ES-I3 (cell line): ENCODE measurements at regions not wholly inside any gene's neighbourhood (a gene's known extent, or its start where the extent isn't known, plus 50 kb on each side); places are given as distances from the start of the nearest gene placed in this dataset.

ENCODE experiments used
- H3K36me3 ChIP-seq: 2 replicates; pipeline ENCODE4 v1.6.1; 2013; ENCODE audit warnings: mild to moderate bottlenecking, low read length, control low read depth, moderate library complexity; ENCODE audit not compliant: insufficient read depth
- H3K4me1 ChIP-seq: 2 replicates; pipeline ENCODE4 v1.6.1; 2013; ENCODE audit warnings: mild to moderate bottlenecking, control low read depth, low read length; ENCODE audit not compliant: insufficient read depth
- H3K9ac ChIP-seq: 2 replicates; pipeline ENCODE4 v1.6.1; 2013; ENCODE audit warnings: low read depth, mild to moderate bottlenecking, low read length, moderate library complexity
- H3K9me3 ChIP-seq: 2 replicates; pipeline ENCODE4 v1.6.1; 2013; ENCODE audit warnings: mild to moderate bottlenecking, low read length, moderate library complexity; ENCODE audit not compliant: control insufficient read depth, insufficient read depth

DNA sequence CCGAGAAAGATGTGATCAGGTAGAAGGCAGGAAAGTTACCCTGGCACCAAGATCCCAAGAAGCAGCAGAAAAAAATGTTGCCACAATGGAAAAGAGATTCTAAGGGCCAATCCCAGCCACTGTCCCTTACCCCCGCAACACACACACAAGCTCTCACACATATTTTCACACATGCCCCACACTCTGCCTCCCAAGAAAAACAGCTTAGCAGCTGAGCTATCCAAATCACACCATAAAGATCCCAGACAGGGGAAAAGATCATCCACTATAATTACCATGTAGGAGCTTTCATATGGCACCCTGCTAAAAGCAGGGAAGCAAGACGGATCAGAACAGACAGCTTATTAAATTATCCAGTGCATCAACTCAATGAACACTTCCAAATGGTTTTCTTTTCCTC lies 143.4 kb downstream of the FAM114A2 start:
- no peak overlapping the region for H3K9ac ChIP-seq
- H3K9me3 ChIP-seq = no peaks in the 10 kb centered on the region
- no peaks in the 10 kb centered on the region for H3K36me3 ChIP-seq
- no peaks in the 10 kb centered on the region for H3K4me1 ChIP-seq

- H3K9ac ChIP-seq = no peak overlapping the region
- H3K36me3 ChIP-seq = no peaks in the 10 kb centered on the region
- no peaks in the 10 kb centered on the region for H3K9me3 ChIP-seq
- H3K4me1 ChIP-seq = no peaks in the 10 kb centered on the region
These were observed 144.9 kb downstream of the FAM114A2 start for GRCh38 chr5:153893817-153894216.

DNA sequence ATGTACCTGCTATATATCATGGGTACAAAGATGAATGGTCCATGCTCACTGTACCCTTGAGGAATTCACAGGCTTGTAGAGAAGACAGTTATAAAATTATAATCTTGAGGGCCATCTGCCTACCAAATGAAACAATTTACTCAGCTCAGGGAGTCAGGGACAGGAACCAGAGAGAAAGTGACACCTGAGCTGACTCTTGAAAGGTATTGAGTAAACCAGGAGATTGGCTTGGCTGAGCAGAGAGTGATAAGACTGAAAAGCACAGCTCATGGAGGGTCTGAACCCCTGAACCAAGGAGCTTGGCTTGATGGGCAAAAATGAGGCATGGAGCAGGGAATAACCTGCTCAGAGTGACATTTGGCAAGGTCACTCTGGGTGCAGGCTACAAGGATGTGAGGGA lies 147.3 kb downstream of the FAM114A2 start:
- Histone ChIP-seq H3K9ac (no peak overlapping the region), H3K9me3 (no peaks in the 10 kb centered on the region), H3K4me1 (no peaks in the 10 kb centered on the region), H3K36me3 (no peaks in the 10 kb centered on the region)

GRCh38 chr5:153888781-153889180 lies 149.9 kb downstream of the FAM114A2 start:
- Histone ChIP-seq H3K9me3 (no peaks in the 10 kb centered on the region), H3K36me3 (no peaks in the 10 kb centered on the region), H3K9ac (no peak overlapping the region), H3K4me1 (peaks cover 6% of the 10 kb centered on the region; the same call in 1 of the 2 replicates)

- Histone ChIP-seq H3K9me3 (no peaks in the 10 kb centered on the region), H3K9ac (no peak overlapping the region), H3K36me3 (no peaks in the 10 kb centered on the region), H3K4me1 (peaks cover 9% of the 10 kb centered on the region; the same call in 1 of the 2 replicates)
These were observed 153.6 kb downstream of the FAM114A2 start for GRCh38 chr5:153885141-153885540.

DNA sequence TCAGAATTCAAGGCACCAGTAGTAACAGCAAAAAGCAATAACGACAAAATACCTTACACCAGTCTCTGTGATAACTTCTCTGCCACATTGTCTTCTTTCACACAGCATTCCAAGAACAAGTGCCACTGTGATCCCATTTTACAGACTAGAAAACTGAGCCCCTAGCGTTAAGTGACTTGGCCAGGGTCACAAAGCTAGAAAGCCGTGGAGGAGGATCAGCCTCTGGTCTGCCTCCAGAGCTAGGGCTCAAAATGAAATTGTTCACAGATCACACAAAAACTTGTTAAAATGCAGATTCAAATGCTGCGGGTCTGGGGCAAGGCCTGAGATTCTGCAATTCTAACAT lies 154.1 kb downstream of the FAM114A2 start:
- Histone ChIP-seq H3K4me1 (peaks cover 9% of the 10 kb centered on the region; the same call in 1 of the 2 replicates), H3K36me3 (no peaks in the 10 kb centered on the region), H3K9ac (no peak overlapping the region), H3K9me3 (no peaks in the 10 kb centered on the region)

DNA sequence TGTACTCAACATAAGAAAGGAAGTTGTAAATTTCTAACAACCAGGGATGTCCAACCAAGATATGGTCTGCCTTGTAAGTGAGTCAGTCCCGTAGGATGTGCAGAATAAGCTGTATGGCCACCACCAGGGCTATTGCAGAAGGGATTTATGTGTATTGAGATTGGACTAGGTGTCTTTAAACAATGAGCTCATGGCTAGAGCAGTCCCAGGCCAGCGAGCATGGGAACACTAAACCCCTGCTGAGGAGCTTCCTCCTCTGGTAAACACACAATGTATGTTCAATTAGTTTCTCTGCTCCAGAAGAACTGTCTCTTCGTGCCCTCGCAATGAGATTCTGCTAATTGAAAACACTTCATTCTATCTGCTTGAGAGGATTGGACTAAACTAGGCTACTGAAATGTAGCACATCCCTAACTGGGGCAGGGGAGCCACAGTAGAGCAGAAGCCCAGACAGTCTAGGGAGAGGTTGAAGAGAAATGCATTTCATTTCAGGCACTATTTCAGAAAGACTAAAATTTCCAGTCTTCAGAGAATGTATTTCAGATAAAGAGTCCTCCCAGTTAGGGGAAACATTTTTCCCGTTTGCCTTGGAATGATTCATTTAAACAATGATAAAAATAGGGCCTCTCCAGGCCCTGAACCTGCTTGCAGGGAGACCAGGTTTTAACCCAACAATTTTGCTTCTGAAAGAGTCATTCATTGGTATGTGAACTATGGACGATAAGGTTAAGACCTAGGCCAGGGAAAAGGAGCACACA lies 154.7 kb downstream of the FAM114A2 start:
- no peaks in the 10 kb centered on the region for H3K36me3 ChIP-seq
- no peak overlapping the region for H3K9ac ChIP-seq
- H3K9me3 ChIP-seq = no peaks in the 10 kb centered on the region
- peaks cover 9% of the 10 kb centered on the region; the same call in 1 of the 2 replicates for H3K4me1 ChIP-seq

- peaks cover 9% of the 10 kb centered on the region; the same call in 1 of the 2 replicates for H3K4me1 ChIP-seq
These were observed 157.0 kb downstream of the FAM114A2 start for GRCh38 chr5:153881687-153882086.

DNA sequence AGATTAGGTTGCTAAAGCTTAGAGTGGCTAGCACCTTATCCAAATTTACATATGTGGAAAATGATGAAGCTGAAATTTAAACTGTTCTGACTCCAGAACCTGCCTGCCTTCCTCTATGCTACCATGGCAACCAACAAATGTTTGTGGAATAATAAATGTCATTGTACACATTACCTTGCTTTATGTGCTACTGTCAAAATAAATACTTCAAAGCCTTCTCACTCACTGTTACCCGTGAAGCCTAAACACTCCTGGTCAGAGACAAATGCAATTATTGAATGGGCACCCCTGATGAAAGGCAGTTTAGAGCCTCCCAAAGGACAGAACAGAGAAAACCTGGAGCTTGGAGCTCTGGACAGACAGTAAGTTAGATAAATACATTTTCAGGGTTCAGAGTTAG lies 158.6 kb downstream of the FAM114A2 start:
- H3K36me3 ChIP-seq = no peaks in the 10 kb centered on the region
- H3K9me3 ChIP-seq = no peaks in the 10 kb centered on the region
- peaks cover 9% of the 10 kb centered on the region; the same call in 1 of the 2 replicates for H3K4me1 ChIP-seq
- no peak overlapping the region for H3K9ac ChIP-seq

More at GRCh38 chr5:153881687-153882086, 157.0 kb downstream of the FAM114A2 start:
- no peaks in the 10 kb centered on the region for H3K9me3 ChIP-seq
- no peak overlapping the region for H3K9ac ChIP-seq
- no peaks in the 10 kb centered on the region for H3K36me3 ChIP-seq

- no peaks in the 10 kb centered on the region; the same call in 1 of the 2 replicates for H3K9me3 ChIP-seq
- H3K36me3 ChIP-seq = no peaks in the 10 kb centered on the region
- H3K4me1 ChIP-seq = peaks cover 9% of the 10 kb centered on the region; the same call in 1 of the 2 replicates
- no peak overlapping the region for H3K9ac ChIP-seq
These were observed 159.1 kb downstream of the FAM114A2 start for GRCh38 chr5:153879596-153879995.

DNA sequence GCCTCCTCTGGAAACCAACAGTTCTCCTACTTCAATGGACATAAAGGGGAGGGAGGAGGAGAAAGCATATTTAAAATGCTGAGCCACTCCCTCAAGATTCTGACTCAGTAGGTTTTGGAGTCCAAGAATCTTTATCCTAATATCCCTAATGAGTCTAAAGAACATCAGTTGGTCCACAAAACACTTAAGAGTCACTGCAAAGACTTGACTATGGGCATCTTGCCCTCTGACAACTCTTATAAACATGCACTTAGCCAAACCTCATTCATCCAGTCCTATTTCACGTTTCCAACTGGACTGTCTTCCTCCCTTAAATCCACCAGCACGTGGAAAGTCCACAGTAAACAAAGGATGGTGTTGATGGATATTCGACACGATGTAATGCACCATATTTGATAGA lies 172.5 kb downstream of the FAM114A2 start:
- Histone ChIP-seq H3K9me3 (no peaks in the 10 kb centered on the region; the same call in 1 of the 2 replicates), H3K4me1 (no peaks in the 10 kb centered on the region), H3K9ac (no peak overlapping the region), H3K36me3 (no peaks in the 10 kb centered on the region)

GRCh38 chr5:153865016-153865415 lies 173.7 kb downstream of the FAM114A2 start:
- no peaks in the 10 kb centered on the region; the same call in 1 of the 2 replicates for H3K9me3 ChIP-seq
- H3K4me1 ChIP-seq = no peaks in the 10 kb centered on the region
- H3K36me3 ChIP-seq = no peaks in the 10 kb centered on the region
- H3K9ac ChIP-seq = no peak overlapping the region

DNA sequence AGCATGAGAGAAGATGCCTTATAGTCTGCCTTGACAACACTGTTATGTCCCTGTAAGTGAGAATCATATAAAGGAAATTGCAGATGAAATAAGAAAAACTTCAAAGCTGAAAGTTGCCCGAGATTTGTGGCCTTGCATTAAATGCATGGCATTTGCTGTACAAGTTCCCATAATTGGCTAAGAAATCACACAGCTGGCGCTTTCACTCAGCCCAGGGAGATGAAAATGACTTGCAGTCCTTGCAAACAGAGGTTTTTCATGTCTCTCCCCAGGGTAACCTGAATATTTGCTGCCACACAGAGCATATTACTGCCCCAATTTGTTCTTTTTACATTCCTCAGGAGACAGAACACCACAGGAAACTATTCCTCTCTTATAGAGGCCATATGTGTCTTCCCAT lies 174.8 kb downstream of the FAM114A2 start:
- H3K36me3 ChIP-seq = no peaks in the 10 kb centered on the region
- no peaks in the 10 kb centered on the region for H3K4me1 ChIP-seq
- no peak overlapping the region for H3K9ac ChIP-seq
- no peaks in the 10 kb centered on the region; the same call in 1 of the 2 replicates for H3K9me3 ChIP-seq
